Activated CD4-positive, alpha-beta memory T cell treated with anti-CD3 and anti-CD28 coated beads, Interleukin-2, amount 10 ng/mL, durations not matched to agents 7 days and 5 days (primary cell): ENCODE measurements at regions not wholly inside any gene's neighbourhood (a gene's known extent, or its start where the extent isn't known, plus 50 kb on each side); places are given as distances from the start of the nearest gene placed in this dataset.

Experiments
- CTCF ChIA-PET: fragments of 350-600 bp; sonication (Branson Sonifier 250); formaldehyde crosslinking; loops from one replicate; lab custom pipeline; 2021; ENCODE audit warnings: antibody characterized with exemption, inconsistent platforms; lab: Charles Lee
- POLR2A ChIA-PET: fragments of 350-600 bp; sonication (Branson Sonifier 250); formaldehyde crosslinking; loops from one replicate; lab custom pipeline; 2021; ENCODE audit warnings: antibody characterized with exemption; lab: Charles Lee
- DNase-seq: peaks from one replicate; pipeline ENCODE4 v3.0.0-alpha.2; 2020
- H3K27ac Mint-ChIP-seq: one replicate; pipeline ENCODE4 v1.8.0; 2021; ENCODE audit warnings: mild to moderate bottlenecking, mixed read lengths
- H3K27me3 Mint-ChIP-seq: one replicate; pipeline ENCODE4 v1.8.0; 2021; ENCODE audit warnings: mixed read lengths
- H3K36me3 Mint-ChIP-seq: one replicate; pipeline ENCODE4 v1.8.0; 2021; ENCODE audit warnings: low read depth, mixed read lengths
- H3K4me1 Mint-ChIP-seq: one replicate; pipeline ENCODE4 v1.8.0; 2021; ENCODE audit warnings: mixed read lengths
- H3K4me3 Mint-ChIP-seq: one replicate; pipeline ENCODE4 v1.8.0; 2021; ENCODE audit warnings: mild to moderate bottlenecking, mixed read lengths
- H3K9me3 Mint-ChIP-seq: one replicate; pipeline ENCODE4 v1.8.0; 2021; ENCODE audit warnings: mixed read lengths

DNA sequence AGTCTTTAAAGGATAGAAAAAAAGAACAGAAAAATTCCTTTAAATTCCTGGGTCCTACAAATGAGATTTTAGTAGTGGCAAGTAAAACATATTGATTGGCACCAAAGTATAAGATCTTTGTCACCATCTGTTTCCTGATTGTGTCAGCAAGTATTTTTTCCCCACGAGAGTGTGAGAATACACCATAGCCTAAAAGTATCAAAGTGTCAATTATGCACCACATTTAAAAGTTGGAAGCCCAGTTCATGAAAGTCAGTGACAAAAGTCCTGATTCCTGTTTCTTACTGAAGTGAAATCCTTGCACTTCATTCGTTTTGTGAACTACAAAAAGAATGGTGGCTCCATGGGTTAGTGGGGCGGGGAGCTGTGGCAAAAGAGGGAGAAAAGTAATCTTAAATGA lies 83.8 kb upstream of the DPH6 start:
- Mint-ChIP-seq H3K9me3 (no peaks in the 10 kb centered on the region), H3K36me3 (no peaks in the 10 kb centered on the region), H3K27me3 (peaks cover 6% of the 10 kb centered on the region), H3K4me1 (no peaks in the 10 kb centered on the region), H3K27ac (no peak overlapping the region), H3K4me3 (no peak overlapping the region)
- DNase-seq: no peak
- CTCF ChIA-PET: no interaction called here
- POLR2A ChIA-PET: no interaction called here

DNA sequence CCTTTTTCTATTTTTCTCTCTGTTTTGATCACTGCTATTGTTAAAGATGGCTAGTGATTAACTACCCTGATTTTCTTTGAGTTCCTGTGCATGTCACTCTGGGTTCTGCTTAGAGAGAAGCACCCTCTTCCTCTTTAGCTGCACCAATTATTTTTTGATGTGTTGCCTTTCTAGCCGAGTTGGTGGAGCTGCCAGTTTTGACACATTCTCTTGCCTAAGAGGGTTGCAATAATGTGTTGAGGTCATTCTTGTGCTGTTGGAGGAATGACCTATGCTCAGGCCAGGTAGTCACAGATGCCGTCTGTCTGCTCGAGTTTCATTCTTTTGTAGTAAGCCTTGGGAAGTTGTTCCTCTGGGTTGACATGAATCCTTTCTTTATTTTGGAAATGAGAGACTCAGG lies 84.6 kb upstream of the DPH6 start:
- no peaks in the 10 kb centered on the region for H3K9me3 Mint-ChIP-seq
- no peaks in the 10 kb centered on the region for H3K36me3 Mint-ChIP-seq
- no peak overlapping the region for H3K4me3 Mint-ChIP-seq
- peaks cover 13% of the 10 kb centered on the region for H3K27me3 Mint-ChIP-seq
- no peak for DNase-seq
- ChIA-PET CTCF (no interaction called here), POLR2A (no interaction called here)
- H3K27ac Mint-ChIP-seq: no peak overlapping the region
- no peaks in the 10 kb centered on the region for H3K4me1 Mint-ChIP-seq

DNA sequence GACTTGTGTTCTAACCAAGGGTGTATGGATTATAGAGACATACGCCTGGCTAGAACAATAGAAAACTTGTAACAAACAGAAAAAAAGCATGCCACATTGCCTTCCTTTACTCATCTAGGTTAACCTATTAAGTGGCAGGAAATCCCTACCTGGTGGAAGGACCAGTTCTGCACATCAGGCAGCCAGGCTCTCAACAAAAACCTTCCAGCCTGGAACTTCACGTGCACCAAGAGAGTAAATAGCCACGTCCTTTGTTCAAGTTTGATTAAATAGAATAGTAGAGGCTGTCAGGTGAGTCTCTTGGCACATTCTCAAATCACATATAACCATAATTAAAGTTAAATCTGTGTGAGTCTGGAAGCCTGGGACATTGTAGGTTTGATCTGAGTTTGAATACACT lies 85.0 kb upstream of the DPH6 start:
- Mint-ChIP-seq H3K27me3 (peaks cover 14% of the 10 kb centered on the region), H3K4me1 (no peaks in the 10 kb centered on the region), H3K27ac (no peak overlapping the region), H3K36me3 (no peaks in the 10 kb centered on the region), H3K9me3 (no peaks in the 10 kb centered on the region), H3K4me3 (no peak overlapping the region)
- ChIA-PET POLR2A (no interaction called here), CTCF (no interaction called here)
- no peak for DNase-seq

DNA sequence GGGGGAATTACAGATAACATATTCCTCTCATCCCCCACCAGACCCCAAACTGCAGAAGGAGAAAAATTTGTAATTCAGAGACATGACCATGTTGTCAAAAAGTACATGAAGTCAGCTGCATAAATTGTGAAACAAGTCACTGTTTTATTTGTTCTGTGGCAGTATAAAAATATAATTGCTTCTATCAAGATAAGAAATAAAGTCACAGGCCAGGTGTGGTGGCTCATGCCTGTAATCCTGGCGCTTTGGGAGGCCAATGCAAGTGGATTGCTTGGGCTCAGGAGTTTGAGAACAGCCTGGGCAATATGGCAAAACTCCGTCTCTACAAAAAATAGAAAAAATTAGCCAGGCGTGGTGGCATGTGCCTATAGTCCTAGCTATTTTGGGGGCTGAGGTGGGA lies 87.7 kb upstream of the DPH6 start:
- ChIA-PET CTCF (no interaction called here), POLR2A (no interaction called here)
- Mint-ChIP-seq H3K9me3 (no peaks in the 10 kb centered on the region), H3K27me3 (peaks cover 16% of the 10 kb centered on the region), H3K27ac (no peak overlapping the region), H3K4me1 (no peaks in the 10 kb centered on the region), H3K36me3 (no peaks in the 10 kb centered on the region), H3K4me3 (no peak overlapping the region)
- DNase-seq: no peak

DNA sequence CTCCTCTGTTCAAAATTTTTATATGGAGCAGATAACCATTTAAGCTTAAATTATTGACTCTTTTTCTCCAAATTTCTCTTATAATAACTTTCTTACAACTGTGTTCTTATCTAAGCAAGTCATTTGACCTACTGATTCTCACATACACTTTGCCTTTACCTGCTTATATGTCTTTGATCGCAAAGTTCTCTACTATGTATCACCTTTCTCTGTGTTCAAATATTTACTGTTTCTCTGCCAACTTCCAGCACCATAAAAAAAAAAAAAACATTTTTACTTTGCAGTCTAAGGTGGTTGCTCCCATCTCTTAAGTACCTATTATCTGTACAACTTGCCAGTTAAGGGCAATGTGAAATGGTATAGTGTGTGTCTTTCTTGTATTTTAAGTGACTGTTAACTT lies 100.8 kb upstream of the DPH6 start:
- DNase-seq: no peak
- Mint-ChIP-seq H3K27ac (no peak overlapping the region), H3K4me3 (no peak overlapping the region), H3K36me3 (no peaks in the 10 kb centered on the region), H3K27me3 (peaks cover 5% of the 10 kb centered on the region), H3K4me1 (no peaks in the 10 kb centered on the region), H3K9me3 (no peaks in the 10 kb centered on the region)
- CTCF ChIA-PET: no interaction called here
- POLR2A ChIA-PET: no interaction called here

DNA sequence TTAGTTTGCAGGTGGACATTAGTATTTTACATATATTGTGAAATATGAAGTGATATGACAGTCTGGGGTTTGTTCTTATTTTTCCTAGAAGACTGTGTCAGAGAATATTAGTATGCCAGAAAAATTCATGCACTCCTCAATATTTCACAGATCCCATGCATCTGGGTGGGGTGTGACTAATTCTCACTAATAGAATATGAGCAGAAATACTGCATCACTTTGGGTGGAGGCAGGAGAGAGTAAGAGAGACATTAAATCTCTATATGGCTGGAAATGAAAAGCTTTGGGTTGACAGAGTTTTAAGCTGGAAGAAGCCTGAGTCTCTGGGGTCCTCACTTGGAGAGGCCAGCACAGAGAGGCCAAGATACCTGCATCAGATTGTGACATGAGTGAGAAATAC lies 101.3 kb upstream of the DPH6 start:
- Mint-ChIP-seq H3K4me1 (no peaks in the 10 kb centered on the region), H3K27me3 (peaks cover 3% of the 10 kb centered on the region), H3K9me3 (no peaks in the 10 kb centered on the region), H3K36me3 (no peaks in the 10 kb centered on the region), H3K4me3 (no peak overlapping the region), H3K27ac (no peak overlapping the region)
- ChIA-PET CTCF (no interaction called here), POLR2A (no interaction called here)
- DNase-seq: no peak

DNA sequence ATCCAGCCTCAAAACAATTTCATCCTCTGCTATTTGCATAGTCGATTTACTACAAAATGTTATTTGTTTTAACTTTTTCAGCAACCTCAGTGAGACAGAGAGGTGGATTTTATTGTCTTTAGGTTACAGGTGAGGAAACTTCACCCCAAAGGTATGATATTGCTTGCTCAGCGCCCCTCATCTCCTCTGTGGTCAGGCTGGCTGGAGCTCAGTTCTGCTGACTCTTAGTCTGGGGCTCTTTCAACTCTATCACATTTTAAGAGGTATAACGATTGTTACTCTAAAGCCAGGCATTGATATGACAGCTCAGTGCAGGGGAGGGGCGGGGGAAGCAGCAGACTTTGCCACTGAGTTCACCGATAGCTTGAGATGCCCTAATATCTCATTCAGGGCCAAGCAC lies 103.0 kb upstream of the DPH6 start:
- H3K4me1 Mint-ChIP-seq: no peaks in the 10 kb centered on the region
- H3K4me3 Mint-ChIP-seq: no peak overlapping the region
- CTCF ChIA-PET: no interaction called here
- H3K36me3 Mint-ChIP-seq: no peaks in the 10 kb centered on the region
- H3K27me3 Mint-ChIP-seq: peaks cover 6% of the 10 kb centered on the region
- POLR2A ChIA-PET: no interaction called here
- no peak for DNase-seq
- H3K9me3 Mint-ChIP-seq: no peaks in the 10 kb centered on the region
- H3K27ac Mint-ChIP-seq: no peak overlapping the region

DNA sequence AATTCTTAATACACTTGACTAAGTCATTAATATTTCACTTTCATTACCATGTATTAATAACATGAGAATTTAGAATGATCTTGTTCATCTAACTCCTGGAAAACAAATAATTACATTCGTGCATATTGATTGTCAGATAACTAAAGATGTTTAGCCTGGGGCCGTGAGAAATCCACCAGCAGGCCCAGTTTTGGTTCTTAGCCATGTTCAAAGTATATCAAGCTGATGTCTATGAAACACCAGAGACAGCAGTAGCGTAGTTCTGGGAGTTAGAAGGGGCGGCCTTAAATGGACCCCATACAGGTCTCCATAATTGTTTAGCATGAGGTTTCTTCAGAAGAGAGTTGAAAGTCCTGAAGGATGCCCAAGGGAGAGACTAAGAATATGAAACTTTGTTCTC lies 103.6 kb upstream of the DPH6 start:
- CTCF ChIA-PET: no interaction called here
- Mint-ChIP-seq H3K4me1 (no peaks in the 10 kb centered on the region), H3K4me3 (no peak overlapping the region), H3K36me3 (no peaks in the 10 kb centered on the region), H3K27me3 (peaks cover 6% of the 10 kb centered on the region), H3K9me3 (no peaks in the 10 kb centered on the region), H3K27ac (no peak overlapping the region)
- POLR2A ChIA-PET: no interaction called here
- no peak for DNase-seq

DNA sequence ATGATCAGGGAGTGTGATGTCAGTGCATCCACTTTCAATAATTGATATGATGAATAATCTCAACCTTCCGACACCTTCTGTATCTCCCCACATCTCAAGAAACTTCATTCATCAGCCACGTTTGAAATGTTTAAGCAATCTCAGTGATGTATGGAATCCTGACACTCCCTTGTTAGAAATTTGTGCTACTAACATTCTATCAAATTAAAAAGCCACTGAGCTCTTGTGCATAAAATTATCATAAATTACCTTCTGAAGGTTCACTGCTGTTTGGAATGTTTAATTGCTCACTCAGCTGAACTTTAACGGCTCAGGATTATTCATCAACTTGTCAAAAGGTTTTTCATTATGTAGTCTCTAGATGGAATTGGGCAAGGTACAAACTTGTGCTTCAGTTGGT lies 108.4 kb upstream of the DPH6 start:
- POLR2A ChIA-PET: no interaction called here
- Mint-ChIP-seq H3K9me3 (no peaks in the 10 kb centered on the region), H3K27ac (no peak overlapping the region), H3K4me3 (no peak overlapping the region), H3K27me3 (peaks cover 4% of the 10 kb centered on the region), H3K36me3 (no peaks in the 10 kb centered on the region), H3K4me1 (peaks cover 8% of the 10 kb centered on the region)
- CTCF ChIA-PET: no interaction called here
- DNase-seq: no peak

DNA sequence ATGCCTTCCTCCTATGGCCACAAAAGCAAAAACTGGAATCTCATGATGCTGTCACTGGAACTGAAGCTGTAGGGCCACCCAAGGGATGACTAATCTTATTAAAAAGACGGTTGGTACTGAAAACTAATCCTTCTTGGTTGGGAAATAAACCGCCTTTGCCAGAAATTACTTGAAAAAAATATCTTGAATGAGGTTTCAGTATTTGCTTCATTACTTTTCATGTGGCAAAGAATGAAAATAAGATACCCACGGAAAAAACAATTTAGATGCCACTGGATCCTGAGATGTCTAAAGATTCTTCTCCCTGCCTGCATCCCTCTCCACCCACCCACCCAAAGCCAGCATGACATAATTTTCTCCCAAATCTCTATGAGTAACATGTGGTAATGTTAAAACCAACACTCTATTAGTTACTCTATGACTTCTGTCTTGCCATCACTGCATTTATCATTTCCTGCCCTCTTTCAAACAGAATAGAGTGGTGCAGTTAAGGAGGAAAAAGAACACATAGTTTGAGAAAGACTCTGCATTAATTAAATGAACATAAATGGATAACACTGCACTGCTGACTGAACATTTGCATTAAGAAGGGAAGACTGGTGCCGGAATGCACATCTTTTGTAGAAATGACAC lies 111.8 kb upstream of the DPH6 start:
- Mint-ChIP-seq H3K36me3 (no peaks in the 10 kb centered on the region), H3K9me3 (no peaks in the 10 kb centered on the region), H3K4me1 (peaks cover 8% of the 10 kb centered on the region), H3K27me3 (peaks cover 11% of the 10 kb centered on the region), H3K4me3 (no peak overlapping the region), H3K27ac (no peak overlapping the region)
- CTCF ChIA-PET: no interaction called here
- POLR2A ChIA-PET: no interaction called here
- no peak for DNase-seq

DNA sequence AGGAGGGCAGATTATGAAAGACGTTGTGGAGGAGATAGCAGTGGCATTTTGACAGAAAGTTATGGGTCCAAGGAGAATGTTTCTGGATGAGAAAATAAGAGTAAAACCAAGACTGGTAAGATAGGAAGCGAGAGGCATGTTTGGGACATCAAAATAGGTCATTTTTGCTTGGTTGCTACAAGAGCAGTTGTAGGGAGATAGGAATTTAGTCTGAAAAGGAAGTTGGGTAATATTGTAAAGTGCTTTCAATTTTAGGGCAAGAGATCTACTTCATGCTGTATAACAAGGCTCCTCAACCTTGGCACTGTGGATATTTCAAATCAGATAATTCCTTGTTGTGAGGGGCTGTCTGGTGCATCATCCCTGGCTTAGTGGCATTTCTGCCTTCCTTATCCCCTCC lies 118.0 kb upstream of the DPH6 start:
- H3K4me3 Mint-ChIP-seq: no peak overlapping the region
- H3K36me3 Mint-ChIP-seq: no peaks in the 10 kb centered on the region
- H3K9me3 Mint-ChIP-seq: no peaks in the 10 kb centered on the region
- DNase-seq: no peak
- H3K4me1 Mint-ChIP-seq: no peaks in the 10 kb centered on the region
- no peak overlapping the region for H3K27ac Mint-ChIP-seq
- peaks cover 7% of the 10 kb centered on the region for H3K27me3 Mint-ChIP-seq
- CTCF ChIA-PET: no interaction called here
- POLR2A ChIA-PET: no interaction called here

DNA sequence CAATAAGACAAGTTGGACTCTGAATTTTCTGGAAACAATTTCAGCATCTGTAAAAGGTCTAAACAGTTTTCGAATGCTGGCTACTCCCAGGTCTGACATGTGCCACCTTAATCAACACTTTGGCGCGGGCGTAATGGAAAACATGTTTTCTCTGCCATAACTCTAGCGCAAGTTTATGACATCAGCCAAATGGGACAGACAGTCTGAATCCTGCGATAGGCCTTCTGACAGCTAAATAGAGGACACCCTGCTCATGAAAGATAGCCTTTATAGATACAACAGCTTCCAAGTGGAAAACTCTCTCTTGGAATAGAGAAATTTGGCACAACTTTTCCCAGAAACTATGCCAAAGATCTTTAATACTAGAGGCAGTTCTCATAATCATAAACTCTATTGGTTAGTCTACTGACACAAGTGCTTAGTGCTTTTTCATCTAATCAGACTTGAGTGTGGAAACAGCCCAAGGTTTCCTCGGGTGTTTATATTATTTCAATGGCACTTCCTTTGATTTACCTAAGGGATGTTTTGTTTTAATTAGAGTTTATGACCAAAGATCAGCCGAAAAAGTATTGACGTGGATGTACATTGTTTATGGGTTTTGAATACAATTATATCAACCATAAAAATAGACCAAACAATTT lies 120.1 kb upstream of the DPH6 start:
- Mint-ChIP-seq H3K36me3 (no peaks in the 10 kb centered on the region), H3K27me3 (peaks cover 4% of the 10 kb centered on the region), H3K4me1 (no peaks in the 10 kb centered on the region), H3K27ac (no peak overlapping the region), H3K4me3 (no peak overlapping the region), H3K9me3 (no peaks in the 10 kb centered on the region)
- ChIA-PET POLR2A (no interaction called here), CTCF (no interaction called here)
- no peak for DNase-seq

DNA sequence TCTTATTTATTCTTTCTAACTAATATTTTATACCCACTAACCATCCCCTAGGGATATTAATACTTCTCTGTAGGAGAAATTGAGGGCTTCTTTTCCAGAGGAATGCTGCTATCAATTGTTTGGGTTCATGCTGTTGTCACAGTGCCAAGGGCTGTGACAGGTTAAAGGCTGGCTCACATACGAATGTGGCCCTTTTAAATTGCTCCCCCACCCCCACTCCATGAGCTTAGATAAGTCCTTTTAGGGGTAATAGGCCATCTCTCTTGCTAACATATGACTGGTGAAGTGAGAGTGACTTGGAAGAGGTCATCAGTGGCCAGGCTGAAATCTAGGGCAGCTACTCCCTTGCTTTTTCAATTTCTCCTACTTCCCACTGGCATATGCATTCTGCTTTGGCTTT lies 121.9 kb upstream of the DPH6 start:
- no peak overlapping the region for H3K4me3 Mint-ChIP-seq
- no peak overlapping the region for H3K27ac Mint-ChIP-seq
- H3K4me1 Mint-ChIP-seq: peaks cover 5% of the 10 kb centered on the region
- no peaks in the 10 kb centered on the region for H3K36me3 Mint-ChIP-seq
- POLR2A ChIA-PET: no interaction called here
- no peaks in the 10 kb centered on the region for H3K27me3 Mint-ChIP-seq
- H3K9me3 Mint-ChIP-seq: no peaks in the 10 kb centered on the region
- no peak for DNase-seq
- CTCF ChIA-PET: no interaction called here

DNA sequence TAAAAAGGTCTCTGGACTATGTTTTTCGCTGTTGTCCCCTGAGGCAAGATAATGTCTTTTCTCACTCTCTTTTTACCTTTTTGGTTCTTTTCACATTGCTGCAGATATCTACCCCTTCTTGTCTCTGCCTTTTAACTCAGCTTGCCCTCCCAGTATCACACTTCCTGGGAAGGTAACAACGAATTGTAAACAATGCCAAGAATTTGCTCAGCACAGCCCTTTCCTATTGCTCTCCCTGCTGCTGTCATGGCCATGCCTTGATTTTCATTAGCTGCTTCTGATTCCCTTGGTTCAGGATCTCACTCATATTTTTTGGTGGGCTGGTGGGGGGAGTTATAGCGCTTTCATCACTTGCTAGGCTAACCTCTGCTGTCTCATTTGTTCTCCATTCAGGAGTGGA lies 123.1 kb upstream of the DPH6 start:
- H3K4me1 Mint-ChIP-seq: peaks cover 13% of the 10 kb centered on the region
- H3K27ac Mint-ChIP-seq: no peak overlapping the region
- no peaks in the 10 kb centered on the region for H3K9me3 Mint-ChIP-seq
- no peak overlapping the region for H3K4me3 Mint-ChIP-seq
- no peaks in the 10 kb centered on the region for H3K27me3 Mint-ChIP-seq
- ChIA-PET CTCF (no interaction called here), POLR2A (no interaction called here)
- DNase-seq: no peak
- no peaks in the 10 kb centered on the region for H3K36me3 Mint-ChIP-seq
